ENCODE measurements at regions not wholly inside any gene's neighbourhood (a gene's known extent, or its start where the extent isn't known, plus 50 kb on each side); places are given as distances from the start of the nearest gene placed in this dataset.
A peak's percentile ranks its signal among the peaks of the same experiment; 100 is the strongest.
"Not testable (repeated sequence)": the region's sequence is repeated elsewhere in the genome, so short reads cannot be mapped to it uniquely, and the experiment has no call there.

GRCh38 chr15:20367093-20367492, 174.5 kb downstream of the GOLGA6L6 start:
- DNase-seq: no peak

- not testable (repeated sequence) for DNase-seq
Observed at GRCh38 chr15:20363591-20363990, 178.0 kb downstream of the GOLGA6L6 start.

GRCh38 chr15:20361091-20361490, 180.5 kb downstream of the GOLGA6L6 start:
- DNase-seq: no peak

GRCh38 chr15:20358779-20359414, 182.7 kb downstream of the GOLGA6L6 start:
- DNase-seq: no peak

- DNase-seq: no peak
Observed at GRCh38 chr15:20358066-20358778, 183.4 kb downstream of the GOLGA6L6 start.

- DNase-seq: no peak
Observed at GRCh38 chr15:20357481-20358065, 184.0 kb downstream of the GOLGA6L6 start.

- DNase-seq: no peak
Observed at GRCh38 chr15:20356911-20357480, 184.6 kb downstream of the GOLGA6L6 start.

- DNase-seq: peak; percentile 24
Observed at GRCh38 chr15:20356444-20356910, 185.1 kb downstream of the GOLGA6L6 start.

GRCh38 chr15:20355256-20355868, 186.2 kb downstream of the GOLGA6L6 start:
- no peak for DNase-seq

GRCh38 chr15:20354884-20355223, 186.7 kb downstream of the GOLGA6L6 start:
- not testable (repeated sequence) for DNase-seq

GRCh38 chr15:20353966-20354883, 187.4 kb downstream of the GOLGA6L6 start:
- no peak for DNase-seq

- DNase-seq: no peak
Observed at GRCh38 chr15:20352241-20353200, 189.1 kb downstream of the GOLGA6L6 start.

- DNase-seq: no peak
Observed at GRCh38 chr15:20351448-20351971, 190.1 kb downstream of the GOLGA6L6 start.

- DNase-seq: no peak
Observed at GRCh38 chr15:20349774-20350498, 191.7 kb downstream of the GOLGA6L6 start.

GRCh38 chr15:20348900-20349773, 192.5 kb downstream of the GOLGA6L6 start:
- no peak for DNase-seq

- DNase-seq: no peak
Observed at GRCh38 chr15:20348291-20348899, 193.2 kb downstream of the GOLGA6L6 start.

GRCh38 chr15:20346082-20346805, 195.4 kb downstream of the GOLGA6L6 start:
- no peak for DNase-seq
